Left ventricle myocardium inferior (tissue), 1 donor: ENCODE measurements at regions not wholly inside any gene's neighbourhood (a gene's known extent, or its start where the extent isn't known, plus 50 kb on each side); places are given as distances from the start of the nearest gene placed in this dataset.

Source experiments
- DNase-seq: peaks from one replicate; pipeline ENCODE4 v3.0.0-alpha.2; 2020
- H3K27ac ChIP-seq: fragments of 200-600 bp; replicated peaks from 2 replicates; pipeline ENCODE4 v1.8.0; 2021
- H3K27me3 ChIP-seq: fragments of 200-600 bp; 2 replicates; pipeline ENCODE4 v1.8.0; 2021; ENCODE audit warnings: low read depth
- H3K36me3 ChIP-seq: fragments of 200-600 bp; 2 replicates; pipeline ENCODE4 v1.8.0; 2021
- H3K4me1 ChIP-seq: fragments of 200-600 bp; 2 replicates; pipeline ENCODE4 v1.8.0; 2021
- H3K4me3 ChIP-seq: fragments of 200-600 bp; 2 replicates; pipeline ENCODE4 v1.8.0; 2021; ENCODE audit warnings: mild to moderate bottlenecking, moderate library complexity
- H3K9me3 ChIP-seq: fragments of 200-600 bp; replicated peaks from 2 replicates; pipeline ENCODE4 v1.8.0; 2021
- CTCF ChIP-seq: fragments of 200-600 bp; IDR thresholded peaks from 2 replicates; pipeline ENCODE4 v1.8.0; 2021; ENCODE audit warnings: antibody characterized with exemption, mild to moderate bottlenecking, borderline replicate concordance
- intact Hi-C: fragments of 100-400 bp; cut with micrococcal nuclease; formaldehyde crosslinking; loops from one replicate; pipeline ENCODE4 v1.11.0; 2022
- donor health status: DM: no; HTN: yes; CAD: no; lungs with severe emphysema.

DNA sequence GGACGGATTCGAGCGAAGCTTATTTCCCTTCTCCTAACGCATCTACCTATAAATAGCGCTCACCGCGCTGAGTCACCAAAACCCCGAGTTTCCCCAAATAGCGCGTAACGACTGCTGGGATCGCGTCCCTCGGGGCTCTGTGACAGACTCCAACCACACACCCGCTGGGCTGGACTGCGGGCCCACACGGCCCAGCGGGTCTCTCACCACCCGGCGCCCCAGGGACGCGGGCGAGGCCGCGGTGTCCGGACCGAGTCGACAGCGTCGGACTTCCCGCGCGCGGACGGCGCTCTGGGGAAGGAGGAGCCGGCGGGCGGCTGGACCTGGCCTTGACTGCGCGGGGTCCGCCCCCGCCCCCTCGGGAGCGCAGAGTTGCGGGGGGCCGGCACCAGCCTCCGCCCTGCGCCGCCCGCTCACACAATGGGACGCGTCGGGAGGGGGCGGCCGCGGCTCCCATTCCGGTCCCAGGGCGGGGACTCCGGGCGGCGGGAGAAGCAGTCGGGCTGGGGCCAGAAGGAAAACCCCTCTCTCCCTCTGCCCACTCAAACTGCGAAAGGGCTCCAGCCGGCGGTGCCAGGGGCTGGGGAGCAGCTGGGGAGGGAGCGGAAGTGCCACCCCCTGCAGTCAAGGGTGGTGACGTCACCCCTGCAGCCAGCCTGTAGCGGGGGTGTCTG, 108.8 kb downstream of the KCNRG start:
- Histone ChIP-seq H3K27me3 (peaks cover 9% of the 10 kb centered on the region), H3K9me3 (no peaks in the 10 kb centered on the region), H3K27ac (peak overlapping the region; percentile 100), H3K4me1 (peaks cover 76% of the 10 kb centered on the region), H3K4me3 (peak overlapping the region; percentile 100), H3K36me3 (no peaks in the 10 kb centered on the region)
- no peak for DNase-seq
- intact Hi-C loops = no loop called here
- TF ChIP-seq CTCF = peak; percentile 7

DNA sequence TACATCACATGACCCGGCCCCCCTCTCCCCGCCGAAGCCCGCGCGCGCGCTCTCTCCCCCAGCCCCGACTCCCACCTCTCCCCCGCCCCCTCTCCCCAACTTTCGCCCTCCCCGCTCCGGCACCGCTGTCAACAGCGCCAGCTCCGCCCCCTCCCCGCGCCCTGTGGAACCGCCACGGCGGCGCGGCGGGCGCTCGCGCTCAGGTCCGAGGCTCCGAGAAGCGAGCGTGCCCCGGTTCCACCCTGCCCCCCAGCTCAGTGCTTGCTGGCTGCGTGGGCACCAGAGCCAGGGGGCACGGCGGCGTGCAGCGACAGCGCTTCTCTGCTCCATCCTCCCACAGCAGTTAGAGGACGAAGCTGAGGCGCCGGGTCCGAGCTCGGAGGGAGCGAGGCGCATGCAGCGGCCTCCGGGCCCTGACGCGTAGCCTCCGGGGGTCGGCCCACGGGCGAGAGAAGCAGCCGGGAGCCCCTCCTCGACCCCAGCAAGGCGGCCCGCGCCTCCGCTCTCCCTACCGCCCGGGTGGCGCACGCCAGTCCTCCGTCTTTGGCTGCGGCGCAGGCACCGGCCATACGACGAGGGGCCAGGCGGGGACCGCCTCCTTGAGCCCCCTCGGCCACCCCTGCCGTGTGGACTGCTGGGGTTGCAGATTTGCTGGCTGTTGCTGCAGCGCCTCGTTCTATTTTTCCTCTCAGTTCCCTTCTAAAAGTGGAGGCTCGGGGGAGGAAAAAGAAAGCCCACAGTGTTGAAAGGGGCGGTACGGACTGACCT, 109.5 kb downstream of the KCNRG start:
- H3K27ac ChIP-seq = peak overlapping the region; percentile 100
- TF ChIP-seq CTCF = no peak
- no peaks in the 10 kb centered on the region for H3K9me3 ChIP-seq
- peaks cover 76% of the 10 kb centered on the region for H3K4me1 ChIP-seq
- H3K27me3 ChIP-seq = peaks cover 16% of the 10 kb centered on the region
- intact Hi-C loops = no loop called here
- H3K4me3 ChIP-seq = peak overlapping the region; percentile 100
- peak; percentile 97 for DNase-seq
- no peaks in the 10 kb centered on the region for H3K36me3 ChIP-seq

GRCh38 chr13:50125304-50125553, 110.0 kb downstream of the KCNRG start:
- peak overlapping the region; percentile 100 for H3K4me3 ChIP-seq
- no peak for DNase-seq

DNA sequence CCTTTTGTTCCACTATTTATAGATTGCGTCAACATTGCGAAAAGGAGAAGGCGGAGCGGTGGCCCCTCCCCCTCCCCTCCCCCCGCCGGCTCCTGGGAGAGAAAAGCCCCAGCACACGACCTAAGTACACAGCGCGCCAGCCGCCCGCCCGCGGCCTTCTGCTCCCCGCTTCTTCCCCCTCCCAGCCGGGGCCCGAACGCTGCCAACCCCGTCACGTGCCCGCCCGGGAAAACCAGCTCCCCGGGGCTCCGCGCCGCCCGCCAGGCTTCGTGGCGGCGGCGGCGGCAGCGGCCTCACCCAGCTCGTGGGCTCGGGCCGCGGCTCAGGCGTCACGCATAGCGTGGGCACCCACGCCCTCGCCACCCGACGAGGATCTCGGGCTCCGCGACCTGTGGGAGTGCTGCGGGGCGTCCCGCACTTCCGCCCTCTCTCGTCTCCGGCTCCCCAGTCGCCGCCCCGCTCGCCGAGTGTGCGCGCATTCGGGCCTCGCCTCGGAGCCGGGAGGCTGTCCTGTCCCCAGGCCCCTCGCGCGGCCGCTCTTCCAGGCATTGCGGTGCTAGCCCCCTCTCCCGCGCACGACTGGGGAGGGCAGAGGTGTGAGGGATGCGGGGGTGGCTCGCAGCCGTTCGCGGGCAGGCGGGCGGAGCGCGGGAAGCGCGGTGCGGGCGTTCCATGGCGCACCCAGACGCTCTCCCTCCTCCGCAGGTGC, 110.5 kb downstream of the KCNRG start:
- intact Hi-C loops = no loop called here
- no peaks in the 10 kb centered on the region for H3K9me3 ChIP-seq
- peaks cover 76% of the 10 kb centered on the region for H3K4me1 ChIP-seq
- TF ChIP-seq CTCF = no peak
- H3K36me3 ChIP-seq = no peaks in the 10 kb centered on the region
- H3K27ac ChIP-seq = peak overlapping the region; percentile 100
- DNase-seq = peak; percentile 94
- peak overlapping the region; percentile 100 for H3K4me3 ChIP-seq
- H3K27me3 ChIP-seq = peaks cover 26% of the 10 kb centered on the region

More at GRCh38 chr13:50125304-50125553, 110.0 kb downstream of the KCNRG start:
- intact Hi-C loops = no loop called here
- Histone ChIP-seq H3K27ac (peak overlapping the region; percentile 100), H3K4me1 (peaks cover 76% of the 10 kb centered on the region), H3K27me3 (peaks cover 21% of the 10 kb centered on the region), H3K9me3 (no peaks in the 10 kb centered on the region), H3K36me3 (no peaks in the 10 kb centered on the region)
- no peak for TF ChIP-seq CTCF

DNA sequence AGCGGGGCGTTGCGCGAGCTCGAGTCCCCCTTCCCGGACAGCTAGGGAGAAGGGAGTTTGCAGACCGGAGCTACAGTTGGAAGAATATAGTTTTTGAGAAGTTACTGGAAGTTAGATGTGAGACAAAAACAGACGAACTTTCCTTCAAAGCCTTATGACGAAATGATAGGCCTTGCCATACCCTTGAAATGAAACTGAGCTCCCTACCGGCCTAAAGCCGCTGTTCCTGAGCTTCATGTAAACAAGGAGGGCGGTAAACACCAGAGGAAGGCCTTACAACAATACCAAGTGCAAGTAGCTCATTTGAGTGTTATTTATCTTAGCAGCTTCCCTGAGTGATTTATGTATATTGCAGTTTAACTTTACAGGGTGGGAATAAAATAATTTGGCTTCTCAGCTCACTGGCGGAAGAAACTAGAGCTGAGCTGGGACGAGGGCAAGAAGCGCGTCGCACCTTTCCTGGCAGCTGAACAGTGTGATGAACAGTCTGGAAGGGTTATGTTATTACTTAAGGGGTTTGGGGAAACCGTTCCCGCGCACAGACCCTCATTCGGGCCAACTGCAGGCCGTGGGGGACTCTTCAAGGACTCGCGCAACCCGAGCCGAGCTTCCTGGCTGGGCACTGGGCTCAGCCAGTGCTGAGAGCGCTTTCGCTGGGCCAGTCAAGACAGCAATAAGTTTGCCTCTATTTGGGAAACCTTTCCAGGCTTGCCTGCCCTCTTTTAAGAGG, 111.2 kb downstream of the KCNRG start:
- intact Hi-C loops = no loop called here
- H3K36me3 ChIP-seq = no peaks in the 10 kb centered on the region

More for the DNA sequence above, 111.2 kb downstream of the KCNRG start:
- Histone ChIP-seq H3K9me3 (no peaks in the 10 kb centered on the region), H3K27ac (peak overlapping the region; percentile 100), H3K4me1 (peaks cover 75% of the 10 kb centered on the region), H3K27me3 (peaks cover 32% of the 10 kb centered on the region), H3K4me3 (peak overlapping the region; percentile 100)
- no peak for DNase-seq
- no peak for TF ChIP-seq CTCF
